GM21825 (cell line): ENCODE measurements at regions not wholly inside any gene's neighbourhood (a gene's known extent, or its start where the extent isn't known, plus 50 kb on each side); places are given as distances from the start of the nearest gene placed in this dataset.
"Not testable (repeated sequence)": the region's sequence is repeated elsewhere in the genome, so short reads cannot be mapped to it uniquely, and the experiment has no call there.

ENCODE experiments used
- ATAC-seq: cut with Tn5 transposase; IDR thresholded peaks from one replicate; pipeline ENCODE4 v1.9.1; 2021; ENCODE audit warnings: mild to moderate bottlenecking, moderate library complexity; ENCODE audit not compliant: unreplicated experiment

- not testable (repeated sequence) for ATAC-seq
These were observed 61.9 kb downstream of the NPIPB5 start for GRCh38 chr16:22572331-22573224.

GRCh38 chr16:22573225-22573530, 62.5 kb downstream of the NPIPB5 start:
- peak; percentile 85 for ATAC-seq

- ATAC-seq: not testable (repeated sequence)
These were observed 65.8 kb downstream of the NPIPB5 start for GRCh38 chr16:22576506-22576905.

- ATAC-seq: not testable (repeated sequence)
These were observed 72.5 kb downstream of the NPIPB5 start for GRCh38 chr16:22583195-22583594.

- ATAC-seq: not testable (repeated sequence)
These were observed 73.8 kb downstream of the NPIPB5 start for GRCh38 chr16:22584459-22584858.

GRCh38 chr16:22584941-22585340, 74.2 kb downstream of the NPIPB5 start:
- ATAC-seq: not testable (repeated sequence)

GRCh38 chr16:22585431-22585830, 74.7 kb downstream of the NPIPB5 start:
- ATAC-seq: not testable (repeated sequence)

- not testable (repeated sequence) for ATAC-seq
These were observed 76.0 kb downstream of the NPIPB5 start for GRCh38 chr16:22586732-22587131.

- ATAC-seq: not testable (repeated sequence)
These were observed 79.1 kb downstream of the NPIPB5 start for GRCh38 chr16:22589757-22590156.

- not testable (repeated sequence) for ATAC-seq
These were observed 85.9 kb downstream of the NPIPB5 start for GRCh38 chr16:22596445-22597045.

- not testable (repeated sequence) for ATAC-seq
These were observed 93.1 kb downstream of the NPIPB5 start for GRCh38 chr16:22603744-22604143.

GRCh38 chr16:22606619-22607018, 95.9 kb downstream of the NPIPB5 start:
- ATAC-seq: peak; percentile 64

GRCh38 chr16:22609798-22610197, 99.1 kb downstream of the NPIPB5 start:
- not testable (repeated sequence) for ATAC-seq

GRCh38 chr16:22611128-22611527, 100.4 kb downstream of the NPIPB5 start:
- not testable (repeated sequence) for ATAC-seq

- ATAC-seq: no peak
These were observed 103.7 kb downstream of the NPIPB5 start for GRCh38 chr16:22614271-22614947.

- no peak for ATAC-seq
These were observed 108.2 kb downstream of the NPIPB5 start for GRCh38 chr16:22618842-22619241.

- ATAC-seq: no peak
These were observed 111.0 kb downstream of the NPIPB5 start for GRCh38 chr16:22621586-22622155.

- ATAC-seq: no peak
These were observed 112.0 kb downstream of the NPIPB5 start for GRCh38 chr16:22622703-22623102.

GRCh38 chr16:22623351-22623781, 112.7 kb downstream of the NPIPB5 start:
- ATAC-seq: no peak

- no peak for ATAC-seq
These were observed 113.5 kb downstream of the NPIPB5 start for GRCh38 chr16:22624038-22624799.
